Activated CD8-positive, alpha-beta memory T cell treated with anti-CD3 and anti-CD28 coated beads for 36 hours (primary cell): ENCODE measurements at regions not wholly inside any gene's neighbourhood (a gene's known extent, or its start where the extent isn't known, plus 50 kb on each side); places are given as distances from the start of the nearest gene placed in this dataset.
"Not testable (repeated sequence)": the region's sequence is repeated elsewhere in the genome, so short reads cannot be mapped to it uniquely, and the experiment has no call there.

Source experiments
- CTCF ChIA-PET: fragments of 350-600 bp; sonication (Branson Sonifier 250); formaldehyde crosslinking; loops from one replicate; lab custom pipeline; 2021; ENCODE audit warnings: antibody characterized with exemption; lab: Charles Lee
- POLR2A ChIA-PET: fragments of 350-600 bp; sonication (Branson Sonifier 250); formaldehyde crosslinking; loops from one replicate; lab custom pipeline; 2021; ENCODE audit warnings: antibody characterized with exemption; lab: Charles Lee

- ChIA-PET CTCF (no interaction called here), POLR2A (no interaction called here)
These were observed 407.1 kb upstream of the EDIL3 start for GRCh38 chr5:84791730-84792129.

GRCh38 chr5:84791138-84791537 lies 406.5 kb upstream of the EDIL3 start:
- ChIA-PET CTCF (no interaction called here), POLR2A (no interaction called here)

GRCh38 chr5:84790406-84790805 lies 405.7 kb upstream of the EDIL3 start:
- ChIA-PET POLR2A (no interaction called here), CTCF (no interaction called here)

GRCh38 chr5:84783003-84783402 lies 398.3 kb upstream of the EDIL3 start:
- ChIA-PET CTCF (no interaction called here), POLR2A (no interaction called here)

- ChIA-PET POLR2A (no interaction called here), CTCF (no interaction called here)
These were observed 394.5 kb upstream of the EDIL3 start for GRCh38 chr5:84779186-84779585.

- POLR2A ChIA-PET: no interaction called here
- CTCF ChIA-PET: no interaction called here
These were observed 379.5 kb upstream of the EDIL3 start for GRCh38 chr5:84764227-84764626.

- POLR2A ChIA-PET: no interaction called here
- CTCF ChIA-PET: no interaction called here
These were observed 373.3 kb upstream of the EDIL3 start for GRCh38 chr5:84758008-84758407.

- ChIA-PET POLR2A (no interaction called here), CTCF (no interaction called here)
These were observed 368.1 kb upstream of the EDIL3 start for GRCh38 chr5:84752780-84753179.

- CTCF ChIA-PET: no interaction called here
- POLR2A ChIA-PET: no interaction called here
These were observed 363.6 kb upstream of the EDIL3 start for GRCh38 chr5:84748313-84748712.

- POLR2A ChIA-PET, CTCF ChIA-PET: not testable (repeated sequence)
These were observed 361.6 kb upstream of the EDIL3 start for GRCh38 chr5:84746280-84746679.

GRCh38 chr5:84741056-84741455 lies 356.4 kb upstream of the EDIL3 start:
- POLR2A ChIA-PET: no interaction called here
- CTCF ChIA-PET: no interaction called here

GRCh38 chr5:84729326-84729725 lies 344.6 kb upstream of the EDIL3 start:
- POLR2A ChIA-PET: no interaction called here
- CTCF ChIA-PET: no interaction called here

- ChIA-PET CTCF (no interaction called here), POLR2A (no interaction called here)
These were observed 343.0 kb upstream of the EDIL3 start for GRCh38 chr5:84727708-84728107.

- CTCF ChIA-PET: no interaction called here
- POLR2A ChIA-PET: no interaction called here
These were observed 341.4 kb upstream of the EDIL3 start for GRCh38 chr5:84725946-84726570.

- ChIA-PET POLR2A (no interaction called here), CTCF (no interaction called here)
These were observed 340.0 kb upstream of the EDIL3 start for GRCh38 chr5:84724683-84725082.

GRCh38 chr5:84724181-84724580 lies 339.5 kb upstream of the EDIL3 start:
- ChIA-PET POLR2A (no interaction called here), CTCF (no interaction called here)

- ChIA-PET POLR2A (no interaction called here), CTCF (no interaction called here)
These were observed 333.7 kb upstream of the EDIL3 start for GRCh38 chr5:84718377-84718776.

- CTCF ChIA-PET: no interaction called here
- POLR2A ChIA-PET: no interaction called here
These were observed 331.0 kb upstream of the EDIL3 start for GRCh38 chr5:84715686-84716085.

- POLR2A ChIA-PET: no interaction called here
- CTCF ChIA-PET: no interaction called here
These were observed 330.4 kb upstream of the EDIL3 start for GRCh38 chr5:84715091-84715490.

- ChIA-PET CTCF (no interaction called here), POLR2A (no interaction called here)
These were observed 324.4 kb upstream of the EDIL3 start for GRCh38 chr5:84709075-84709474.

GRCh38 chr5:84706678-84707641 lies 322.3 kb upstream of the EDIL3 start:
- CTCF ChIA-PET: no interaction called here
- POLR2A ChIA-PET: no interaction called here
